Fibroblast of skin of right biceps (primary cell): ENCODE measurements at regions not wholly inside any gene's neighbourhood (a gene's known extent, or its start where the extent isn't known, plus 50 kb on each side); places are given as distances from the start of the nearest gene placed in this dataset.
A peak's percentile ranks its signal among the peaks of the same experiment; 100 is the strongest.
"Not testable (repeated sequence)": the region's sequence is repeated elsewhere in the genome, so short reads cannot be mapped to it uniquely, and the experiment has no call there.

Source experiments
- DNase-seq: peaks from one replicate; pipeline ENCODE4 v3.0.0-alpha.2; 2013

DNA sequence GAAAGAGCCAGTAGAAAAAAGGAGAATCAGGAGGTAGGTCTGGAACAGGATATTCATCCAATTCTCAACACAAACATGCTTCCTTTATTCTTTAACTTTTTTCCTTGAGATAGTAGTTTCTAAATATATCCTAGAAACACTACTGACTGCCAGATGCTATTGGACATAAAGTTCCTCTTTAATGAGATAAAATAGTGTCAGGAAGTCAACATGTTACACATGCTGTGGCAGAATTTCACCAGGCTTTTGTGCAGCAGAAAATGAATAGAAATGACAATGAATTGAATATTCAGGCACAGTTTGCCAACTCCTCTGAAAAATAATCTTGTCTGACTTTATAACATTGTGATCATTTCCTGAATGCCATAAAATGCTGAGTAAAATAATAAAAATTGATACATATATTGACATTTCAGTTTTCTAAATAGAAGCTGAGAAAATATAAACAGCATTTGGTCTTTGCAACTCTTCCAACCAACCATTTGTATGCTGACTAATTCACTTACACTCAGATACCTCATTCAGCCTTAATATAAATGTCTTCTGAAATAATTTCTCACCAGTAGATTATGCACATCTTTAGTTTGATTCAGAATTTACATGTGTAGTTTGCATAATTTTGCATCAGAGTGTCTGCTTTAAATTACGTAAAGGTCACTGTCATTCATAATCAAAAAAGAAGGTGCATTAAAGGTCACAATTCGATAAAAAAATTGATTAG lies 486.1 kb upstream of the ADGRL2 start:
- no peak for DNase-seq

DNA sequence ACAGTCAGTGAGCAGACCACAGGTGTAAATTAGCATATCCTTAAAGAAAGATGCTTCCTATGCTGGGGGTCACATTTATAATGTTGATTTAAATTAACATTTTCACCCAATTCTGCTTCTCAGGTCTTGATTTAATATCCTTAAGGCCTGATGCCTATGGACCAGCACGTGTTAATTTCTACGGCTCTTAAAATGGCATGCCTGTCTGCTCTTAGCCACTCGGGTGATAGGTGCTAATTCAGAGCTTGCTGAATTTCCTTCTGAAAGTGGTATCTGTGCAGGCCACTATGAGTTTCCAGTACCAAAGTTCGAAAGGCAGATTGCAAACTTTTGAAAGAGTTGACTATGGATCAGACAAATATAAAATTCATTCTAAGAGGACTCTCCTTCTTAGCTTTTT lies 487.4 kb upstream of the ADGRL2 start:
- DNase-seq, result no peak

DNA sequence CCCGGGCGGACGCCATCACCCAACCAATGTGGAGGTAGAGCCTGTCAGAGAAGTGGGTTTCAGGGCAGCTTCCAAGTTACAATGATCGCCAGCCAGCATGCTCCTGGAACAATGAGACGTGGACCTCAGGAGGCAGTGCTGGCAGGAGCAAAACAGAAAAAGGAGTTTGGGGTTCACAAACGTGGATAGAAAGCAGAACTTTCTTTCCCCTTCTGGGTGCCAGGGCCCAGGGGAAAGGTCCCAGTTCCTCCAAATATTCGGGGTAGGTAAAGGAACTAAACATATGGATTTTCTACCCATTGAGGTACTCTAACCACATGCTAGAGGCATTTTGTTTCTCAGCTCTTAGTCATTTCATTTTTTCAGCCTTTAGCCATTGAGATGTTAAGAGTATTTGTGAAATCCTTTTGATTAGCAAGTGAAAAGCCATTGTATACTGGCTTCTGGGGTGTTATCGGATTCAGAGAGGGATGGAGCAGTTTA lies 488.4 kb upstream of the ADGRL2 start:
- no peak for DNase-seq

GRCh38 chr1:81310250-81310649 lies 490.5 kb upstream of the ADGRL2 start:
- no peak for DNase-seq

- no peak for DNase-seq
These were observed 492.5 kb upstream of the ADGRL2 start for GRCh38 chr1:81308191-81308590.

- DNase-seq, result no peak
These were observed 492.9 kb upstream of the ADGRL2 start for GRCh38 chr1:81307786-81308185.

- DNase-seq, result peak; percentile 63
These were observed 494.7 kb upstream of the ADGRL2 start for GRCh38 chr1:81305997-81306452.

DNA sequence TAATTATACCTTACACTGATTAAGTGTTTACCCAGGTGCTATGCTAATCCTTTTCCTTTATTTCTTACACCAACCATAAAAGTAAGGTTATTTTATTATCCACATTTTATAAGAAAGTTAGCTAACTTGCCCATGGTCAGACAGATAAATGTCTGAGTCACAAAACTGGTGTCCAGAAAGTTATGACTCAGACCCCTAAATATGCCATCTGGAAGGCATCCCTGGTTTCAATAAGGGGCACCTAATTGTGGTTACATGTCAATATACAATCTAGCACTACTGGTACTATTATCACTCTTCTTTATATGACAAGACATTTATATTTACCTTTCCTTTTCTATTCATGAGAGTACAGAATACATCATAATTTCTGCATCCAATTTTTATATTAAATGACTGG lies 496.5 kb upstream of the ADGRL2 start:
- peak; percentile 70 for DNase-seq

DNA sequence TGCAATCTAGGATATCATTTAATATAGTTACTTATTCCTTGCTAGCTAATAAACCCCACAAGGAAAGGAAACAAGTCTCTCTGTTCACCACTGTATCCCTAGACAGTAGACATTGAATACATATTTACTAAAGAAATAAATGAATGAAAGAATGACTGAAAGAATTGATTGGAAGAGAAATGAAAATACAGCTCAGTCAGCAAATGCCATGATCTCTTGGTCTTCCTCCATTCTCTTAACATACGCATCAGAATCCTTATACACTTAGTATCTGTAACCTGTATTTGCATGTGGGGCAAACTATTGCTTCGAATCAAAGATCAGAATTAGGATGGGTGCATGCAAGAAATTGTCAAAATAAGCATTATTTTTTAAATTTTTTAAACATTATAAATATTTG lies 500.8 kb upstream of the ADGRL2 start:
- DNase-seq, result no peak

DNA sequence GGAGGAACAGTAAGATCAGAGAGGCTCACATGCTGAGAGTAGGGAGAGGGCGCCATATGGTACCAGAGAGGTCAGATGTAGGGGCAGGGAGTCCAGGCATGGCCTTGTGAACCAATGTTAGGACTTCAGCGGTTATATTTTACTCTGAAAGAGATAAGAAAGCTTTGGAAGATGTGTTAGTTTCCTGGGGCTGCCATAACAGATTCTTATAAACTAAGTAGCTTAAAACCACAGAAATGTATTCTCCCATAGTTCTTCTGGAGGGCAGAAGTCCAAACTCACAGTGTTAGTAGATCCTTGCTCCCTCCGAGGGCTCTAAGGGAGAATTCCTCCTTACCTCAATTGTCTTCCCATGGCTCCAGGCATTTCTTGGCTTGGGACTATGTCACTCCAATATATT lies 502.5 kb upstream of the ADGRL2 start:
- DNase-seq, result peak; percentile 28

- DNase-seq, result peak; percentile 39
These were observed 504.1 kb upstream of the ADGRL2 start for GRCh38 chr1:81296601-81297000.

GRCh38 chr1:81290326-81290725 lies 510.4 kb upstream of the ADGRL2 start:
- no peak for DNase-seq

- no peak for DNase-seq
These were observed 512.0 kb upstream of the ADGRL2 start for GRCh38 chr1:81288689-81289088.

- peak; percentile 30 for DNase-seq
These were observed 513.2 kb upstream of the ADGRL2 start for GRCh38 chr1:81287411-81288080.

- DNase-seq, result no peak
These were observed 530.7 kb upstream of the ADGRL2 start for GRCh38 chr1:81270051-81270450.

GRCh38 chr1:81264976-81265375 lies 535.8 kb upstream of the ADGRL2 start:
- DNase-seq, result no peak

DNA sequence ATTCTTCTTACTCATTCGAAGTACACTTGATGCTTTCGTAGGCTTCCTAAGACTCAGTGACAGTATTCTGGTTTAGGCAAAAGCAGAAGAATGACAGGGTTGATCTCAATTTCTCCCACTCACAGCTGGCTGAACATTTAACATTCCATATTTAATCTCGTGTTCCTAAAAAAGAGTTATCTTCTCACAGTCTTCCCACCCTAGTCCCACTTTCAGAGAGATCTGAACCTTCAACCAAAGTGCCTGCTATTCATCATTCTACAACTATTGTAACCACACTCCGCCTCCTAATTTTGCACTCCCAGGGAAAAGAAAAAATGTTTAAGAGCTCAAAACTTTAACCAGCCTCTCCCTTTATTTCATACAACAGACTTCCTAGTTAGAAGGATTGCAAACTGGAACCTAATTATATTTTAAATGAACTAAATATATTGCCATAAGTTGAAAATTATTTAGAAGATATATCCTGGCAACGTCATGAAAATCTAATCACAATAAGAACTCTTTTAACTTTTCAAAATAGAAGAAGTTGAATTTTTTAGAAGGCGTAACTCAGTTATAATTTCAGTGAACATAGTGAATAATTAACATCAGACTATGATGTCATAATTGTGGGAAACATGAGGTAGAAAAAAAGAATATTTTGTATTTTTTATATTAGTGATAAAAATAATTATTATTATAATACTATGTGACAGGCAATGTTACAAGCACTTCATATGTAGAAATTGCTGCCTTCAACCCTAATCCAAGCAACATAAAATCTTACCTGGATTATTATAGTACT lies 540.9 kb upstream of the ADGRL2 start:
- DNase-seq, result no peak

DNA sequence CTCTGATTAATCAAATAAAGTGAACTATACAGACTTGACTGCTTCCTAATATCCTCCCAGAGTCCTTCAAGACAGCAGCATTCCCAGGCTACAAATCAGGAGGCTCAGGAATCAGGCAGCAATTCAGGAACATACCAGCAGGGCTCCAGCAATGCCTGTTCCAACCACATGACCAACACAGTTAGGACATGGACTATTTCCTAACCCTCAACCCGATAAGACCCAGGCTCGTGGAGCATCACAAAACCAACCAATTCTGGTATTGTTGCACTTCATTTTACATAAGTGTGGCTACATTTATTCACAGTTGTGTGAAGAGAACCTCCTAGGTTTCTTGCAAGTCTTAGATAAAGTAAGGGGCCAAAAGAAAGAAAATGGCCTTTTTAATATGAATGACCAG lies 546.2 kb upstream of the ADGRL2 start:
- DNase-seq, result no peak

GRCh38 chr1:81254068-81254467 lies 546.7 kb upstream of the ADGRL2 start:
- DNase-seq, result no peak

- no peak for DNase-seq
These were observed 548.1 kb upstream of the ADGRL2 start for GRCh38 chr1:81252471-81253151.

DNA sequence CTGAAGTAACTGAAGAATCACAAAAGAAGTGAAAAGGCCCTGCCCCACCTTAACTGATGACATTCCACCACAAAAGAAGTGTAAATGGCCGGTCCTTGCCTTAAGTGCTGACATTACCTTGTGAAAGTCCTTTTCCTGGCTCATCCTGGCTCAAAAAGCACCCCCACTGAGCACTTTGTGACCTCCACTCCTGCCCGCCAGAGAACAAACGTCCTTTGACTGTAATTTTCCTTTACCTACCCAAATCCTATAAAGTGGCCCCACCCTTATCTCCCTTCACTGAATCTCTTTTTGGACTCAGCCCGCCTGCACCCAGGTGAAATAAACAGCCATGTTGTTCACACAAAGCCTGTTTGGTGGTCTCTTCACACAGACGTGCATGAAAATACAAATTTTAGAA lies 549.9 kb upstream of the ADGRL2 start:
- DNase-seq, result not testable (repeated sequence)

DNA sequence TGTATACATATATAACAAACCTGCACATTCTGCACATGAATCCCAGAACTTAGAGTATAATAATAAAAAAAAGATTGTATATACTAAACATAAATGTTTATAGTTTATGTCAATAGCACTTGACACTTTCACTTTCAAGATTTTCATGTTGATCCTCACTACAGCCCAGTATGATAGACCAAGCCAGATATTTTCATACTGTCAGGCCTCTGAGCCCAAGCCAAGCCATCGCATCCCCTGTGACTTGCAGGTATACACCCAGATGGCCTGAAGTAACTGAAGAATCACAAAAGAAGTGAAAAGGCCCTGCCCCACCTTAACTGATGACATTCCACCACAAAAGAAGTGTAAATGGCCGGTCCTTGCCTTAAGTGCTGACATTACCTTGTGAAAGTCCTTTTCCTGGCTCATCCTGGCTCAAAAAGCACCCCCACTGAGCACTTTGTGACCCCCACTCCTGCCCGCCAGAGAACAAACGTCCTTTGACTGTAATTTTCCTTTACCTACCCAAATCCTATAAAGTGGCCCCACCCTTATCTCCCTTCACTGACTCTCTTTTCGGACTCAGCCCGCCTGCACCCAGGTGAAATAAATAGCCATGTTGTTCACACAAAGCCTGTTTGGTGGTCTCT lies 555.5 kb upstream of the ADGRL2 start:
- DNase-seq, result not testable (repeated sequence)

GRCh38 chr1:81244612-81245011 lies 556.1 kb upstream of the ADGRL2 start:
- not testable (repeated sequence) for DNase-seq
